PC-9 (cell line): ENCODE measurements at regions not wholly inside any gene's neighbourhood (a gene's known extent, or its start where the extent isn't known, plus 50 kb on each side); places are given as distances from the start of the nearest gene placed in this dataset.
"Not testable (repeated sequence)": the region's sequence is repeated elsewhere in the genome, so short reads cannot be mapped to it uniquely, and the experiment has no call there.

Experiments used
- BruUV-seq: library from RNA; stranded (reverse); fragments of 400-500 nt; replicated peaks from 2 replicates; lab custom pipeline; 2021; lab: Mats Ljungman, UMichigan
- CTCF ChIA-PET: fragments of 300-600 bp; sonication (Branson Sonifier 250); formaldehyde crosslinking; loops from one replicate; lab custom pipeline; 2022; ENCODE audit warnings: antibody characterized with exemption; lab: Charles Lee
- POLR2A ChIA-PET: fragments of 300-600 bp; sonication (Branson Sonifier 250); formaldehyde crosslinking; loops from one replicate; lab custom pipeline; 2022; ENCODE audit warnings: antibody characterized with exemption; ENCODE audit not compliant: unreplicated experiment; lab: Charles Lee
- DNase-seq, 2 experiments: peaks; one replicate each; pipeline versions ENCODE4 v3.0.0 to v3.0.0-alpha.2; 2015 to 2022; ENCODE audit warnings: mixed read lengths in 1 of 2
- H2AFZ ChIP-seq: fragments of 200-600 bp; sonication (generic); 2 replicates; pipeline ENCODE4 v1.8.1; 2017; ENCODE audit warnings: antibody characterized with exemption
- H3F3A ChIP-seq: fragments of 200-600 bp; sonication (generic); 2 replicates; pipeline ENCODE4 v1.8.1; 2017; ENCODE audit warnings: antibody characterized with exemption, mild to moderate bottlenecking, low read depth; ENCODE audit not compliant: insufficient read depth
- H3K27ac ChIP-seq: fragments of 200-600 bp; sonication (generic); 2 replicates; pipeline ENCODE4 v1.6.1; 2016; ENCODE audit warnings: mixed run types
- H3K27me3 ChIP-seq: fragments of 200-600 bp; sonication (generic); 2 replicates; pipeline ENCODE4 v1.6.1; 2016; ENCODE audit warnings: low read depth, mixed run types; ENCODE audit not compliant: insufficient read depth
- H3K36me3 ChIP-seq: fragments of 200-600 bp; sonication (generic); 2 replicates; pipeline ENCODE4 v1.6.1; 2016; ENCODE audit warnings: low read depth, mixed run types
- H3K4me1 ChIP-seq: fragments of 200-600 bp; sonication (generic); replicated peaks from 2 replicates; pipeline ENCODE4 v1.6.1; 2016; ENCODE audit warnings: mixed run types; ENCODE audit not compliant: insufficient read depth
- H3K4me2 ChIP-seq: fragments of 200-600 bp; sonication (generic); 2 replicates; pipeline ENCODE4 v1.6.1; 2017; ENCODE audit warnings: mixed run types
- H3K4me3 ChIP-seq: fragments of 200-600 bp; sonication (generic); 2 replicates; pipeline ENCODE4 v1.6.1; 2016; ENCODE audit warnings: mixed run types
- H3K79me2 ChIP-seq: fragments of 200-600 bp; sonication (generic); 2 replicates; pipeline ENCODE4 v1.6.1; 2017; ENCODE audit warnings: low read depth, mixed run types
- H3K9me2 ChIP-seq: fragments of 200-600 bp; sonication (generic); 2 replicates; pipeline ENCODE4 v1.8.1; 2017; ENCODE audit warnings: mild to moderate bottlenecking; ENCODE audit not compliant: insufficient read depth
- H3K9me3 ChIP-seq: fragments of 200-600 bp; sonication (generic); 2 replicates; pipeline ENCODE4 v1.8.1; 2016; ENCODE audit warnings: low read depth; ENCODE audit not compliant: insufficient read depth
- H4K20me1 ChIP-seq: fragments of 200-600 bp; sonication (generic); 2 replicates; pipeline ENCODE4 v1.8.1; 2017; ENCODE audit not compliant: insufficient read depth
- EZH2 ChIP-seq: fragments of 200-600 bp; sonication (generic); IDR thresholded peaks from 2 replicates; pipeline ENCODE4 v1.8.0; 2017; ENCODE audit warnings: antibody characterized with exemption, low read depth
- intact Hi-C: fragments of 100-400 bp; cut with micrococcal nuclease; formaldehyde crosslinking; loops from one replicate; pipeline ENCODE4 v1.10.0; 2022; ENCODE audit not compliant: unreplicated experiment
- TF ChIP-seq, protein P1 (sequence below): fragments of 200-600 bp; sonication (generic); conservative IDR thresholded peaks from 2 replicates; pipeline ENCODE4 v1.6.1; 2017; ENCODE audit warnings: mixed run types, antibody characterized with exemption, mild to moderate bottlenecking, moderate library complexity

DNA sequence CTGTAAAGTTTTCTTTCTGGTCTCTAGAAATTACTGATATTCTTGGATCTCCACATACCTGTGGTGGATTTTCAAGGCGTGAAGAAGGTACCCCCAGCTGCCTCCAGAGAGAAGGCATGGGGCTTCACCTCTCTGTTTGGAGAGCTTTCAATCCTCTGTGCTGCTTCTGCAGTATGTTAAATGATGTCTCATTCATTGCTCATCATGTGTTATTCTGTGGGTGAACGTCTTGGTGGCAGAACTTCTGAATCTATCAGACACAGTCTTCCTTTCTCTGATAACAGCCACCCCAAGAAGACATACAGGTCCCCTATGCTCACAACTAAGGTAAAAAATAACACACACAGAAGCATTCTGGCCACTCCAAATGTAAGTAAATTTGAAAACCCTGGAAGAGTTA lies 221.3 kb upstream of the TMEM260 start:
- no peaks in the 10 kb centered on the region for H3K36me3 ChIP-seq
- no peaks in the 10 kb centered on the region for H3K27me3 ChIP-seq
- H3K79me2 ChIP-seq, result no peaks in the 10 kb centered on the region
- TF ChIP-seq, protein P1, sequence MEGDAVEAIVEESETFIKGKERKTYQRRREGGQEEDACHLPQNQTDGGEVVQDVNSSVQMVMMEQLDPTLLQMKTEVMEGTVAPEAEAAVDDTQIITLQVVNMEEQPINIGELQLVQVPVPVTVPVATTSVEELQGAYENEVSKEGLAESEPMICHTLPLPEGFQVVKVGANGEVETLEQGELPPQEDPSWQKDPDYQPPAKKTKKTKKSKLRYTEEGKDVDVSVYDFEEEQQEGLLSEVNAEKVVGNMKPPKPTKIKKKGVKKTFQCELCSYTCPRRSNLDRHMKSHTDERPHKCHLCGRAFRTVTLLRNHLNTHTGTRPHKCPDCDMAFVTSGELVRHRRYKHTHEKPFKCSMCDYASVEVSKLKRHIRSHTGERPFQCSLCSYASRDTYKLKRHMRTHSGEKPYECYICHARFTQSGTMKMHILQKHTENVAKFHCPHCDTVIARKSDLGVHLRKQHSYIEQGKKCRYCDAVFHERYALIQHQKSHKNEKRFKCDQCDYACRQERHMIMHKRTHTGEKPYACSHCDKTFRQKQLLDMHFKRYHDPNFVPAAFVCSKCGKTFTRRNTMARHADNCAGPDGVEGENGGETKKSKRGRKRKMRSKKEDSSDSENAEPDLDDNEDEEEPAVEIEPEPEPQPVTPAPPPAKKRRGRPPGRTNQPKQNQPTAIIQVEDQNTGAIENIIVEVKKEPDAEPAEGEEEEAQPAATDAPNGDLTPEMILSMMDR, result no peak
- TF ChIP-seq EZH2, result no peak
- BruUV-seq, result no TSS peak
- no peaks in the 10 kb centered on the region for H3K4me1 ChIP-seq
- H3K4me3 ChIP-seq, result no peak overlapping the region
- CTCF ChIA-PET, result no interaction called here
- intact Hi-C loops, result no loop called here
- no peak overlapping the region for H3K4me2 ChIP-seq
- POLR2A ChIA-PET, result no interaction called here
- DNase-seq, result no peak
- no peak overlapping the region for H2AFZ ChIP-seq
- no peaks in the 10 kb centered on the region for H4K20me1 ChIP-seq
- no peaks in the 10 kb centered on the region for H3K9me3 ChIP-seq
- no peak overlapping the region for H3K27ac ChIP-seq
- no peaks in the 10 kb centered on the region for H3K9me2 ChIP-seq
- H3F3A ChIP-seq, result no peaks in the 10 kb centered on the region

DNA sequence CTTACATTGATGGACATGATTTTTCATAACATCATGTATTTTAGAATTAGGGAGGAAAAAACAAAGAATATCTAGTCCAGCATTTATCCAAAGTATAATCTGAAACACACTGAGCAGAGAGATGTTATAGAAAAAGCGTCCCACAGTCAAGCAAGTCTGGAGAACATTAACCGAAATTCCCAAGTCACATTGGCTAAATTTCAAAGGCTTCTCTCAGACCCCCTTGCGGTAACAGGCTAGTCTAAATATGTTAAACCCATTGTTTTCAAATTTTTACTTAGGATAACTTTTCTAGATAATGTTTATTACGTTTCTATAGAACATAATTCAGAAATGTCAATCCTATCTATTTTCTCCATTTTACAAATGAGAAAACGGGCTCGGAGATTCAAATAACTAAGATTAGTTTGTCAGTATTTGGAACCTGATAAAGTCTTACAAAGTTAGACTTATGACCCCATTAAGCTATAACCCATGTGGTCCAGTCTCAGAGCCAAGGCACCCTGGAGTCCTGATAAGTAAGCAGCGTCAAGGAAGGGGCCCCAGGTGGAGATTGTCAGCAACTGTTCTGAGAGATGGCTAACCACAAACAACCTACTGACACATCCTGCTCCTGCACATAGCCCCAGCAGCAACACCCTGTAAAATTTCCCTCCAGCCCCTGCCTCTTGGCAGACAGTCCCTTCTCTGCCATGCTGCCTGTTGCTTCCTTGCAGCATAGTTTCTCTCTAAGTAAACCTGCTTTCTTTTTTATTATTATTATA lies 220.6 kb upstream of the TMEM260 start:
- H3K27me3 ChIP-seq, result no peaks in the 10 kb centered on the region

DNA sequence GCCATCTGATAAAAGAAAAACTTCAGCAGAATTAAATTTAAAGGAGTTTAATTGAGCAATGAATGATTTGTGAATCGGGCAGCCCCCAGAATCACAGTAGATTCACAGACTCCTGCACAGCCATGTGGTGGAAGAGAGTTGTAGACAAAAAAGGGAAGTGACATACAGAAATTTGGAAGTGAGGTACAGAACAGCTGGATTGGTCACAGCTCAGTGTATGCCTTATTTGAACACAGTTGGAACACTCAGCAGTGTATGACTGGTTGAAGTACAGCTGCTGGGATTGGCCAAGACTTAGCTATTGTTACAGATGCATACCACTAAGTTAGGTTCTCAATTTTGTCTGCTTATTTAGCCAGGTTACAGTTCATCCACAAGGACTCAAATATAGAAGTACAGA lies 213.9 kb upstream of the TMEM260 start:
- H3K36me3 ChIP-seq, H3K27me3 ChIP-seq, DNase-seq, POLR2A ChIA-PET, H3K4me1 ChIP-seq, intact Hi-C loops, BruUV-seq, H3K27ac ChIP-seq, H2AFZ ChIP-seq, H3K9me3 ChIP-seq, H3K4me2 ChIP-seq, H3K4me3 ChIP-seq, H3K79me2 ChIP-seq, H4K20me1 ChIP-seq, H3F3A ChIP-seq, H3K9me2 ChIP-seq, CTCF ChIA-PET: not testable (repeated sequence)

More for the DNA sequence above, 220.6 kb upstream of the TMEM260 start:
- intact Hi-C loops, result no loop called here
- Histone ChIP-seq H2AFZ (no peak overlapping the region), H3F3A (no peaks in the 10 kb centered on the region), H3K79me2 (no peaks in the 10 kb centered on the region), H3K36me3 (no peaks in the 10 kb centered on the region), H3K4me3 (no peak overlapping the region), H3K9me2 (no peaks in the 10 kb centered on the region), H3K4me1 (no peaks in the 10 kb centered on the region), H3K27ac (no peak overlapping the region), H3K4me2 (no peak overlapping the region), H3K9me3 (no peaks in the 10 kb centered on the region), H4K20me1 (no peaks in the 10 kb centered on the region)
- BruUV-seq, result no TSS peak
- no peak for TF ChIP-seq EZH2
- TF ChIP-seq, protein P1, result no peak
- no peak for DNase-seq
- ChIA-PET POLR2A (no interaction called here), CTCF (no interaction called here)

DNA sequence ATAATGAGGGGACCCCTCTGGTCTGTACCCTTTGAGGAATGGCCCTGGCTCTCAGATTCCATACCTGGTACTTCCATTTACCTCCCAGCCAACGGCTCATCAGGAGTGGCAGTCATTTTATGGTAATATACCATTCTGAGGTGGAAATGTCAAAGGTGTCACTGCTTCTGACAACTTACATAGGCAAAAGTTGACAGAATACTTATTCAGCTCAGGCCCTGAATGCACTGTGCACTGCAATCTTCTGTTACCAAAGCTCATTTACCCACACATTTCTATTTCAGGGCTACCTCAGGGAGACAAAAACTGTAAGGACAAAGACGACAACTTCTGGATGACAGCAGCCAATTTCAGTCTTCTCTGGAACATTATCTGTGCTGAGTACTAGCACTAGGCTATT lies 212.2 kb upstream of the TMEM260 start:
- Histone ChIP-seq H3K9me2 (no peaks in the 10 kb centered on the region), H3K4me2 (no peak overlapping the region), H3K27me3 (no peaks in the 10 kb centered on the region), H3K36me3 (no peaks in the 10 kb centered on the region), H3K79me2 (no peaks in the 10 kb centered on the region), H3F3A (no peaks in the 10 kb centered on the region), H3K9me3 (peaks cover 10% of the 10 kb centered on the region; the same call in 1 of the 2 replicates), H4K20me1 (no peaks in the 10 kb centered on the region), H3K4me1 (no peaks in the 10 kb centered on the region), H3K4me3 (no peak overlapping the region), H2AFZ (no peak overlapping the region), H3K27ac (no peak overlapping the region)
- intact Hi-C loops, result no loop called here
- TF ChIP-seq, protein P1, result no peak
- TF ChIP-seq EZH2, result no peak
- CTCF ChIA-PET, result no interaction called here
- POLR2A ChIA-PET, result no interaction called here
- DNase-seq, result no peak
- no TSS peak for BruUV-seq
